ENCODE measurements at regions not wholly inside any gene's neighbourhood (a gene's known extent, or its start where the extent isn't known, plus 50 kb on each side); places are given as distances from the start of the nearest gene placed in this dataset.

DNA sequence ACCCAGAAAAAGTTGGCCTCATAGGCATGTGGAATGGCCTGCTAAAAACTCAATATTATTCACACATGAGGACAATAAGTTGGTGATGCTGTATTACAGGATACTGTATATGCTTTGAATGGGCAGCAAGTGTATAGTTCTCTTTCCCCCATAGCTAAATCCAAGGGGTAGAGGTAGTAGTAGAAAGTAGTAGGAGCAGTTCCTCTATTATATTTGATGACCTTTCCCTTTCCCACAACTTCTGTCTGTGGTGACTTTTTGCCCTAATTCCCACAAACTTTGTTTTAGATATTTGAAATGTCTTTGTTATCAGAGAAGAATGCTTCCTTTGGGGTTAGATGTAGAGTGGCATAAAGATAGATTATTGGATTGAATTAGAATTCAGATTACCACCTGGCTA lies 154.0 kb upstream of the STEAP4 start:
- no peak overlapping the region for H3K9ac ChIP-seq (ENCODE audit: insufficient read depth, low read length)

DNA sequence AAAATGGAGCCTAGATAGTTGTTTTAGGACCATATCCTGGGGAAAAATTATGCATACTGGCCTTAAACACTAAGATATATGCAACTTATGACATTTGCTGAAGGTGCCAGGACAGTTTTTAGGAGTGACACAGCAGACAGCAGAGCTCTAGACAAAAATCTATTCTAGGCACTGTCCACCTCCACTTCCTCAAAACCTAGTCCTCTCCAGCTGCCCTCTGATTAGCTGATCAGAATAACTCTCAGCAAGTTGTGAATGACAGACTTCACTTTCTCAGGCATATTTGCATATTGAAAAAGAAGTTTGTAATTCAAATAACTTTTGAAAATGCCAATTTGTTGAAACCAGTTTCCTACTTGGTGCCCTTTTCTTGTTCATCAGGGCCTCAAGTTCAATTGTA lies 152.3 kb upstream of the STEAP4 start:
- DNase-seq (ENCODE audit: low read depth in 2 of 2), result no peak
- no peaks in the 10 kb centered on the region for H3K4me1 ChIP-seq (ENCODE audit: control insufficient read depth, extremely low read depth, insufficient read depth, low read length)
- no peaks in the 10 kb centered on the region for H3K27me3 ChIP-seq (ENCODE audit: control insufficient read depth, insufficient read depth, low read length)
- H3K36me3 ChIP-seq (ENCODE audit: control insufficient read depth, insufficient read depth, low read length), result no peaks in the 10 kb centered on the region
- H3K4me3 ChIP-seq (replicated peaks in 1 of 4; ENCODE audit: control extremely low read depth in 1 of 4, insufficient read depth in 1 of 4, low read depth in 3 of 4, low read length in 4 of 4), result no peak overlapping the region
- H3K9me3 ChIP-seq (ENCODE audit: control insufficient read depth, insufficient read depth, low read depth, low read length), result no peaks in the 10 kb centered on the region
- H3K9ac ChIP-seq (ENCODE audit: insufficient read depth, low read length), result no peak overlapping the region
- no peak overlapping the region for H3K4me2 ChIP-seq (ENCODE audit: extremely low read depth, insufficient read depth, low read length)
- H4K20me1 ChIP-seq (ENCODE audit: control insufficient read depth, extremely low read depth, insufficient read depth, low read length), result no peaks in the 10 kb centered on the region
- no peaks in the 10 kb centered on the region for H3K79me2 ChIP-seq (ENCODE audit: control insufficient read depth, insufficient read depth, low read length)
- H2AFZ ChIP-seq (ENCODE audit: low read length), result no peak overlapping the region
- TF ChIP-seq, protein P1, sequence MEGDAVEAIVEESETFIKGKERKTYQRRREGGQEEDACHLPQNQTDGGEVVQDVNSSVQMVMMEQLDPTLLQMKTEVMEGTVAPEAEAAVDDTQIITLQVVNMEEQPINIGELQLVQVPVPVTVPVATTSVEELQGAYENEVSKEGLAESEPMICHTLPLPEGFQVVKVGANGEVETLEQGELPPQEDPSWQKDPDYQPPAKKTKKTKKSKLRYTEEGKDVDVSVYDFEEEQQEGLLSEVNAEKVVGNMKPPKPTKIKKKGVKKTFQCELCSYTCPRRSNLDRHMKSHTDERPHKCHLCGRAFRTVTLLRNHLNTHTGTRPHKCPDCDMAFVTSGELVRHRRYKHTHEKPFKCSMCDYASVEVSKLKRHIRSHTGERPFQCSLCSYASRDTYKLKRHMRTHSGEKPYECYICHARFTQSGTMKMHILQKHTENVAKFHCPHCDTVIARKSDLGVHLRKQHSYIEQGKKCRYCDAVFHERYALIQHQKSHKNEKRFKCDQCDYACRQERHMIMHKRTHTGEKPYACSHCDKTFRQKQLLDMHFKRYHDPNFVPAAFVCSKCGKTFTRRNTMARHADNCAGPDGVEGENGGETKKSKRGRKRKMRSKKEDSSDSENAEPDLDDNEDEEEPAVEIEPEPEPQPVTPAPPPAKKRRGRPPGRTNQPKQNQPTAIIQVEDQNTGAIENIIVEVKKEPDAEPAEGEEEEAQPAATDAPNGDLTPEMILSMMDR (conservative IDR thresholded peaks at IDR 0.05 in 1 of 2, IDR thresholded peaks at IDR 0.05 in 1 of 2; ENCODE audit: low read depth in 1 of 2, low read length in 2 of 2), result no peak
- TF ChIP-seq EZH2 (IDR thresholded peaks at IDR 0.05; ENCODE audit: low read length, missing control alignments), result no peak
- no peak overlapping the region for H3K27ac ChIP-seq (ENCODE audit: insufficient read depth, low read length)

More for the DNA sequence above, 154.0 kb upstream of the STEAP4 start:
- DNase-seq (ENCODE audit: low read depth in 2 of 2), result no peak
- H3K4me1 ChIP-seq (ENCODE audit: control insufficient read depth, extremely low read depth, insufficient read depth, low read length), result no peaks in the 10 kb centered on the region
- no peaks in the 10 kb centered on the region for H3K79me2 ChIP-seq (ENCODE audit: control insufficient read depth, insufficient read depth, low read length)
- H3K27ac ChIP-seq (ENCODE audit: insufficient read depth, low read length), result no peak overlapping the region
- H3K36me3 ChIP-seq (ENCODE audit: control insufficient read depth, insufficient read depth, low read length), result no peaks in the 10 kb centered on the region
- no peak overlapping the region for H3K4me3 ChIP-seq (replicated peaks in 1 of 4; ENCODE audit: control extremely low read depth in 1 of 4, insufficient read depth in 1 of 4, low read depth in 3 of 4, low read length in 4 of 4)
- H4K20me1 ChIP-seq (ENCODE audit: control insufficient read depth, extremely low read depth, insufficient read depth, low read length), result no peaks in the 10 kb centered on the region
- H3K27me3 ChIP-seq (ENCODE audit: control insufficient read depth, insufficient read depth, low read length), result no peaks in the 10 kb centered on the region
- H3K4me2 ChIP-seq (ENCODE audit: extremely low read depth, insufficient read depth, low read length), result no peak overlapping the region
- no peaks in the 10 kb centered on the region for H3K9me3 ChIP-seq (ENCODE audit: control insufficient read depth, insufficient read depth, low read depth, low read length)
- TF ChIP-seq, protein P1 (conservative IDR thresholded peaks at IDR 0.05 in 1 of 2, IDR thresholded peaks at IDR 0.05 in 1 of 2; ENCODE audit: low read depth in 1 of 2, low read length in 2 of 2), result no peak
- no peak for TF ChIP-seq EZH2 (IDR thresholded peaks at IDR 0.05; ENCODE audit: low read length, missing control alignments)
- no peak overlapping the region for H2AFZ ChIP-seq (ENCODE audit: low read length)

DNA sequence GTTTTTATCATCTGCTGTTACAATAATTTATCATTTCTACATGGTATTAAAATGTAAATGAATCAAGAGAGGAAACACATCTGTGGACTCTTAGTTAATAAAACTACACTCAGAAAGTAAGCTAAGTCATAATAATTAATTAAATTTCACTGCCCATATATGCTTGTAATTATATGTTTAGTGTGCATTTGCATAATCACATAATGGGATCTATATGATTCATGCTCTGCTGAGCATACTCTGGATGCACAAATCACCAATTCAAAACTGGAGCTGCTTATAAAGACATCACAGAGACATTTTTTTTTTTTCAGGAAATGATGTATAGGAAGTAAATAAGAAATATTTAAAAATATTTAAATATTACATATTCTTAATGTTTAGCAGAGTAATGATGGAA lies 151.6 kb upstream of the STEAP4 start:
- H3K4me1 ChIP-seq (ENCODE audit: control insufficient read depth, extremely low read depth, insufficient read depth, low read length), result no peaks in the 10 kb centered on the region
- DNase-seq (ENCODE audit: low read depth in 2 of 2), result no peak
- no peaks in the 10 kb centered on the region for H3K36me3 ChIP-seq (ENCODE audit: control insufficient read depth, insufficient read depth, low read length)
- no peaks in the 10 kb centered on the region for H3K79me2 ChIP-seq (ENCODE audit: control insufficient read depth, insufficient read depth, low read length)
- H4K20me1 ChIP-seq (ENCODE audit: control insufficient read depth, extremely low read depth, insufficient read depth, low read length), result no peaks in the 10 kb centered on the region
- no peak overlapping the region for H3K9ac ChIP-seq (ENCODE audit: insufficient read depth, low read length)
- TF ChIP-seq, protein P1 (conservative IDR thresholded peaks at IDR 0.05 in 1 of 2, IDR thresholded peaks at IDR 0.05 in 1 of 2; ENCODE audit: low read depth in 1 of 2, low read length in 2 of 2), result no peak
- no peak for TF ChIP-seq EZH2 (IDR thresholded peaks at IDR 0.05; ENCODE audit: low read length, missing control alignments)
- no peak overlapping the region for H3K4me2 ChIP-seq (ENCODE audit: extremely low read depth, insufficient read depth, low read length)
- H3K9me3 ChIP-seq (ENCODE audit: control insufficient read depth, insufficient read depth, low read depth, low read length), result no peaks in the 10 kb centered on the region
- no peak overlapping the region for H3K4me3 ChIP-seq (replicated peaks in 1 of 4; ENCODE audit: control extremely low read depth in 1 of 4, insufficient read depth in 1 of 4, low read depth in 3 of 4, low read length in 4 of 4)
- no peak overlapping the region for H2AFZ ChIP-seq (ENCODE audit: low read length)
- H3K27me3 ChIP-seq (ENCODE audit: control insufficient read depth, insufficient read depth, low read length), result no peaks in the 10 kb centered on the region
- H3K27ac ChIP-seq (ENCODE audit: insufficient read depth, low read length), result no peak overlapping the region

Data from fibroblast of lung (primary cell).